ENCODE measurements at regions not wholly inside any gene's neighbourhood (a gene's known extent, or its start where the extent isn't known, plus 50 kb on each side); places are given as distances from the start of the nearest gene placed in this dataset.

GRCh38 chr13:62292714-62293480 is 877.2 kb upstream of the PCDH20 start:
- Histone ChIP-seq H3K4me1 (ENCODE audit: insufficient read depth, low read length) (no peaks in the 10 kb centered on the region), H3K79me2 (ENCODE audit: insufficient read depth, low read length) (no peaks in the 10 kb centered on the region), H3K4me2 (ENCODE audit: low read depth, low read length) (no peak overlapping the region), H3K9me3 (ENCODE audit: low read length) (no peaks in the 10 kb centered on the region), H2AFZ (ENCODE audit: low read length) (no peak overlapping the region), H3K27me3 (ENCODE audit: control insufficient read depth in 1 of 2, insufficient read depth in 2 of 2, low read length in 2 of 2) (no peaks in the 10 kb centered on the region), H3K4me3 (replicated peaks in 1 of 3; ENCODE audit: insufficient read depth in 1 of 3, low read depth in 2 of 3, low read length in 3 of 3) (no peak overlapping the region), H4K20me1 (ENCODE audit: insufficient read depth, low read length) (no peaks in the 10 kb centered on the region), H3K36me3 (replicated peaks in 1 of 2; ENCODE audit: control insufficient read depth in 1 of 2, insufficient read depth in 2 of 2, low read length in 2 of 2) (no peaks in the 10 kb centered on the region), H3K9ac (ENCODE audit: insufficient read depth, low read depth, low read length) (no peak overlapping the region), H3K27ac (ENCODE audit: extremely low read length, insufficient read depth, low read length) (no peak overlapping the region)
- CTCF ChIA-PET (ENCODE audit: low intra/inter-chr PET ratio, low total read pairs): no interaction called here
- 3% methylated on average over 2 of the region's 2 CpGs for WGBS (ENCODE audit: low lambda C conversion rate)
- intact Hi-C loops (cut with micrococcal nuclease; ENCODE audit: unreplicated experiment) (no loop called here), in situ Hi-C loops (cut with HindIII; ENCODE audit: extremely low pct_ligation_motif_present, low pct_unique_long_range_greater_than_20kb) (no loop called here)
- no peak for FAIRE-seq
- DNase-seq (ENCODE audit: low spot score): no peak
- no peak for ATAC-seq
- no TSS peak for BruUV-seq (replicated peaks)
- POLR2A ChIA-PET: no interaction called here
- TF ChIP-seq ZNF558 (CRISPR knock-in tag; IDR thresholded peaks at IDR 0.05; ENCODE audit: borderline replicate concordance) (no peak), ZBTB10 (CRISPR knock-in tag; IDR thresholded peaks at IDR 0.05; ENCODE audit: borderline replicate concordance) (no peak), TBL1XR1 (IDR thresholded peaks at IDR 0.05; ENCODE audit: borderline replicate concordance, low read length, partially characterized antibody) (no peak), ZNF564 (CRISPR knock-in tag; IDR thresholded peaks at IDR 0.05) (no peak), RAD51 (IDR thresholded peaks at IDR 0.05; ENCODE audit: borderline replicate concordance) (no peak), SAFB2 (CRISPR knock-in tag; IDR thresholded peaks at IDR 0.05; ENCODE audit: borderline replicate concordance, low read depth) (no peak), ZNF547 (CRISPR knock-in tag; IDR thresholded peaks at IDR 0.05) (no peak), ZBTB20 (CRISPR knock-in tag; IDR thresholded peaks at IDR 0.05; ENCODE audit: borderline replicate concordance, low read depth) (no peak), TARDBP (CRISPR knock-in tag; IDR thresholded peaks at IDR 0.05) (no peak), NFE2L1 (CRISPR knock-in tag; IDR thresholded peaks at IDR 0.05; ENCODE audit: borderline replicate concordance) (no peak), PHF5A (CRISPR knock-in tag; IDR thresholded peaks at IDR 0.05; ENCODE audit: low read depth, unreplicated experiment) (no peak), ZFP1 (CRISPR knock-in tag; IDR thresholded peaks at IDR 0.05) (no peak)
- TF ChIP-seq, protein P1, sequence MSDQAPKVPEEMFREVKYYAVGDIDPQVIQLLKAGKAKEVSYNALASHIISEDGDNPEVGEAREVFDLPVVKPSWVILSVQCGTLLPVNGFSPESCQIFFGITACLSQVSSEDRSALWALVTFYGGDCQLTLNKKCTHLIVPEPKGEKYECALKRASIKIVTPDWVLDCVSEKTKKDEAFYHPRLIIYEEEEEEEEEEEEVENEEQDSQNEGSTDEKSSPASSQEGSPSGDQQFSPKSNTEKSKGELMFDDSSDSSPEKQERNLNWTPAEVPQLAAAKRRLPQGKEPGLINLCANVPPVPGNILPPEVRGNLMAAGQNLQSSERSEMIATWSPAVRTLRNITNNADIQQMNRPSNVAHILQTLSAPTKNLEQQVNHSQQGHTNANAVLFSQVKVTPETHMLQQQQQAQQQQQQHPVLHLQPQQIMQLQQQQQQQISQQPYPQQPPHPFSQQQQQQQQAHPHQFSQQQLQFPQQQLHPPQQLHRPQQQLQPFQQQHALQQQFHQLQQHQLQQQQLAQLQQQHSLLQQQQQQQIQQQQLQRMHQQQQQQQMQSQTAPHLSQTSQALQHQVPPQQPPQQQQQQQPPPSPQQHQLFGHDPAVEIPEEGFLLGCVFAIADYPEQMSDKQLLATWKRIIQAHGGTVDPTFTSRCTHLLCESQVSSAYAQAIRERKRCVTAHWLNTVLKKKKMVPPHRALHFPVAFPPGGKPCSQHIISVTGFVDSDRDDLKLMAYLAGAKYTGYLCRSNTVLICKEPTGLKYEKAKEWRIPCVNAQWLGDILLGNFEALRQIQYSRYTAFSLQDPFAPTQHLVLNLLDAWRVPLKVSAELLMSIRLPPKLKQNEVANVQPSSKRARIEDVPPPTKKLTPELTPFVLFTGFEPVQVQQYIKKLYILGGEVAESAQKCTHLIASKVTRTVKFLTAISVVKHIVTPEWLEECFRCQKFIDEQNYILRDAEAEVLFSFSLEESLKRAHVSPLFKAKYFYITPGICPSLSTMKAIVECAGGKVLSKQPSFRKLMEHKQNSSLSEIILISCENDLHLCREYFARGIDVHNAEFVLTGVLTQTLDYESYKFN (CRISPR knock-in tag; conservative IDR thresholded peaks at IDR 0.05): no peak
